GM12878 (cell line): ENCODE measurements at regions not wholly inside any gene's neighbourhood (a gene's known extent, or its start where the extent isn't known, plus 50 kb on each side); places are given as distances from the start of the nearest gene placed in this dataset.
"Not testable (repeated sequence)": the region's sequence is repeated elsewhere in the genome, so short reads cannot be mapped to it uniquely, and the experiment has no call there.

ENCODE experiments used
- ATAC-seq: fragments of 200-7000 bp; cut with Tn5 transposase; 3 replicates; pipeline ENCODE4 v1.9.1; 2020; ENCODE audit warnings: mild to moderate bottlenecking, moderate library complexity
- BruUV-seq: library from RNA; stranded (reverse); fragments of 400-500 nt; replicated peaks from 2 replicates; lab custom pipeline; 2021; lab: Mats Ljungman, UMichigan
- CTCF ChIA-PET: fragments of 300-600 bp; sonication (Branson Sonifier 250); formaldehyde crosslinking; extraction: SDS; loops from one replicate; lab custom pipeline; 2021; ENCODE audit warnings: inconsistent platforms; lab: Yijun Ruan, JAX
- POLR2A ChIA-PET: fragments of 350-600 bp; formaldehyde crosslinking; extraction: SDS; loops from one replicate; lab custom pipeline; 2021; ENCODE audit warnings: inconsistent platforms; lab: Charles Lee
- RAD21 ChIA-PET: fragments of 300-600 bp; sonication (Branson Sonifier 250); formaldehyde crosslinking; loops from one replicate; lab custom pipeline; 2023; ENCODE audit warnings: antibody characterized with exemption; ENCODE audit not compliant: unreplicated experiment; lab: Charles Lee
- SMC1A ChIA-PET: fragments of 300-600 bp; sonication (Branson Sonifier 250); formaldehyde crosslinking; loops from one replicate; lab custom pipeline; 2023; ENCODE audit not compliant: unreplicated experiment, uncharacterized antibody; lab: Charles Lee
- DNase-seq: peaks from one replicate; pipeline ENCODE4 v3.0.0-alpha.2; 2011; ENCODE audit warnings: low read depth, low spot score
- FAIRE-seq: peaks from 3 replicates; lab custom pipeline; 2011; peaks lifted over from hg19 to GRCh38; lab: Jason Lieb, UNC
- H2AFZ ChIP-seq: 2 replicates; pipeline ENCODE4 v1.6.0; 2011; ENCODE audit warnings: low read depth, low read length, control low read depth; ENCODE audit not compliant: control insufficient read depth
- H3K27ac ChIP-seq: 2 replicates; pipeline ENCODE4 v1.5.1; 2011; ENCODE audit warnings: control low read depth; ENCODE audit not compliant: control insufficient read depth, insufficient read depth
- H3K27me3 ChIP-seq, 2 experiments: replicated peaks in 1 of 2; 2 replicates each; pipeline versions ENCODE4 v1.6.0 to v1.6.1; 2011; ENCODE audit warnings: low read length in 1 of 2; ENCODE audit not compliant: control insufficient read depth in 2 of 2, insufficient read depth in 2 of 2
- H3K36me3 ChIP-seq, 2 experiments: 2 replicates each; pipeline ENCODE4 v1.5.1; 2011; ENCODE audit warnings: low read length in 1 of 2; ENCODE audit not compliant: control insufficient read depth in 2 of 2, insufficient read depth in 2 of 2
- H3K4me1 ChIP-seq: 2 replicates; pipeline ENCODE4 v1.6.1; 2011; ENCODE audit warnings: mild to moderate bottlenecking, low read length, moderate library complexity, mixed read lengths; ENCODE audit not compliant: control insufficient read depth, insufficient read depth
- H3K4me2 ChIP-seq: 2 replicates; pipeline ENCODE4 v1.6.0; 2011; ENCODE audit warnings: control low read depth; ENCODE audit not compliant: control insufficient read depth, insufficient read depth
- H3K4me3 ChIP-seq: fragments of 200-600 bp; sonication (generic); 2 replicates; pipeline ENCODE4 v1.5.1; 2016
- H3K79me2 ChIP-seq: 2 replicates; pipeline ENCODE4 v1.6.0; 2011; ENCODE audit warnings: low read length; ENCODE audit not compliant: control insufficient read depth, insufficient read depth
- H3K9ac ChIP-seq: 2 replicates; pipeline ENCODE4 v1.8.0; 2011; ENCODE audit warnings: low read length, control low read depth, mixed read lengths; ENCODE audit not compliant: control insufficient read depth, insufficient read depth
- H3K9me3 ChIP-seq: replicated peaks from 3 replicates; pipeline ENCODE4 v1.5.1; 2011; ENCODE audit warnings: mild to moderate bottlenecking, low read length; ENCODE audit not compliant: control insufficient read depth, insufficient read depth
- H4K20me1 ChIP-seq: 2 replicates; pipeline ENCODE4 v1.6.0; 2011; ENCODE audit not compliant: control insufficient read depth, insufficient read depth
- CHD2 ChIP-seq: IDR thresholded peaks from 2 replicates; pipeline ENCODE4 v1.6.1; 2011; ENCODE audit warnings: low read depth, low read length, improper control_type of control experiment, borderline replicate concordance
- ELK1 ChIP-seq: IDR thresholded peaks from 2 replicates; pipeline ENCODE4 v1.6.1; 2012; ENCODE audit warnings: low read depth, low read length, improper control_type of control experiment
- EP300 ChIP-seq, 2 experiments: fragments of 150-350 bp in 1 of 2; IDR thresholded peaks; 2 replicates each; pipeline ENCODE4 v1.6.1; 2011 to 2012; ENCODE audit warnings: low read depth in 2 of 2, low read length in 2 of 2, borderline replicate concordance in 1 of 2, improper control_type of control experiment in 1 of 2, inconsistent platforms in 1 of 2; ENCODE audit not compliant: control insufficient read depth in 1 of 2
- FOS ChIP-seq: IDR thresholded peaks from 3 replicates; pipeline ENCODE4 v1.6.1; 2011; ENCODE audit warnings: borderline replicate concordance; ENCODE audit not compliant: insufficient read length; ENCODE audit errors: extremely low read depth
- HSF1 ChIP-seq: fragments of 150-350 bp; IDR thresholded peaks from 2 replicates; pipeline ENCODE4 v1.6.1; 2014; ENCODE audit warnings: mild to moderate bottlenecking, low read depth, low read length
- PBX3 ChIP-seq: IDR thresholded peaks from 2 replicates; pipeline ENCODE4 v1.6.1; 2011; ENCODE audit warnings: mild to moderate bottlenecking, low read depth, low read length, moderate library complexity; ENCODE audit not compliant: insufficient replicate concordance
- SMC3 ChIP-seq: IDR thresholded peaks from 2 replicates; pipeline ENCODE4 v1.6.1; 2011; ENCODE audit warnings: low read length, improper control_type of control experiment, borderline replicate concordance
- SREBF2 ChIP-seq: IDR thresholded peaks from 2 replicates; pipeline ENCODE4 v1.6.1; 2012; ENCODE audit warnings: mild to moderate bottlenecking, low read length
- WGBS: methylation state at CpG from one replicate; pipeline ENCODE4 v1.1.6; 2016; ENCODE audit warnings: low lambda C conversion rate; ENCODE audit not compliant: insufficient replicate concordance, insufficient coverage; ENCODE audit errors: missing lambda C conversion rate; 5-methylcytosine and 5-hydroxymethylcytosine counted together
- in situ Hi-C: fragments of 300-500 bp; cut with MboI; formaldehyde crosslinking; loops from 9 replicates; pipeline ENCODE4 v1.14.3; 2018; ENCODE audit warnings: mixed read lengths
- intact Hi-C: fragments of 100-400 bp; cut with micrococcal nuclease; formaldehyde crosslinking; loops from one replicate; pipeline ENCODE4 v1.14.2; 2022; ENCODE audit not compliant: unreplicated experiment

- TF ChIP-seq HSF1 (no peak), EP300 (IDR thresholded peaks at IDR 0.05; ENCODE audit: borderline replicate concordance in 1 of 2, control insufficient read depth in 1 of 2, low read depth in 2 of 2, low read length in 2 of 2) (no peak), CHD2 (no peak), SREBF2 (no peak), PBX3 (no peak), SMC3 (no peak), FOS (no peak), ELK1 (no peak)
- TF ChIP-seq, all 136 proteins: peak for 0
Measured at GRCh38 chr12:24349051-24349799, 399.8 kb upstream of the SOX5 start (continued).

GRCh38 chr12:24348180-24348579, 398.7 kb upstream of the SOX5 start:
- H3K9me3 ChIP-seq, H3K27me3 ChIP-seq, H3K79me2 ChIP-seq, H3K27ac ChIP-seq, BruUV-seq, H2AFZ ChIP-seq, intact Hi-C loops, H3K4me2 ChIP-seq, H3K9ac ChIP-seq, RAD21 ChIA-PET, DNase-seq, CTCF ChIA-PET, POLR2A ChIA-PET, H3K4me3 ChIP-seq, in situ Hi-C loops, ATAC-seq, FAIRE-seq, H3K4me1 ChIP-seq, H4K20me1 ChIP-seq, H3K36me3 ChIP-seq, SMC1A ChIA-PET: not testable (repeated sequence)
- WGBS: 40% methylated on average over 5 of the region's 5 CpGs
